Activated naive CD8-positive, alpha-beta T cell treated with anti-CD3 and anti-CD28 coated beads, Interleukin-2, amount 50 U/mL, for 24 hours (primary cell): ENCODE measurements at regions not wholly inside any gene's neighbourhood (a gene's known extent, or its start where the extent isn't known, plus 50 kb on each side); places are given as distances from the start of the nearest gene placed in this dataset.

Experiments
- ATAC-seq: fragments of 150-1000 bp; cut with Tn5 transposase; one replicate; pipeline ENCODE4 v1.10.0; 2021
- DNase-seq: peaks from one replicate; pipeline ENCODE4 v3.0.0; 2021
- H3K27ac Mint-ChIP-seq: one replicate; pipeline ENCODE4 v1.8.0; 2021; ENCODE audit warnings: mild to moderate bottlenecking, mixed read lengths
- H3K27me3 Mint-ChIP-seq: one replicate; pipeline ENCODE4 v1.8.0; 2021; ENCODE audit warnings: mixed read lengths
- H3K36me3 Mint-ChIP-seq: one replicate; pipeline ENCODE4 v1.8.0; 2021; ENCODE audit warnings: low read depth, mixed read lengths
- H3K4me1 Mint-ChIP-seq: one replicate; pipeline ENCODE4 v1.8.0; 2021; ENCODE audit warnings: mixed read lengths
- H3K4me3 Mint-ChIP-seq: one replicate; pipeline ENCODE4 v1.8.0; 2021; ENCODE audit warnings: mild to moderate bottlenecking, moderate library complexity, mixed read lengths
- H3K9me3 Mint-ChIP-seq: one replicate; pipeline ENCODE4 v1.8.0; 2021; ENCODE audit warnings: mixed read lengths

- DNase-seq (no peak), ATAC-seq (no peak)
- H3K27ac Mint-ChIP-seq = no peak overlapping the region
- no peak overlapping the region for H3K4me3 Mint-ChIP-seq
- peaks cover 70% of the 10 kb centered on the region for H3K27me3 Mint-ChIP-seq
- no peaks in the 10 kb centered on the region for H3K9me3 Mint-ChIP-seq
- no peaks in the 10 kb centered on the region for H3K4me1 Mint-ChIP-seq
- no peaks in the 10 kb centered on the region for H3K36me3 Mint-ChIP-seq
Measured at GRCh38 chr16:86287664-86288201, 222.6 kb upstream of the FOXF1 start.

- no peaks in the 10 kb centered on the region for H3K9me3 Mint-ChIP-seq
- H3K4me1 Mint-ChIP-seq = no peaks in the 10 kb centered on the region
- ATAC-seq (no peak), DNase-seq (no peak)
- H3K27me3 Mint-ChIP-seq = peaks cover 74% of the 10 kb centered on the region
- no peak overlapping the region for H3K4me3 Mint-ChIP-seq
- no peaks in the 10 kb centered on the region for H3K36me3 Mint-ChIP-seq
- no peak overlapping the region for H3K27ac Mint-ChIP-seq
Measured at GRCh38 chr16:86288716-86289294, 221.5 kb upstream of the FOXF1 start.

- ATAC-seq (no peak), DNase-seq (no peak)
- Mint-ChIP-seq H3K27ac (no peak overlapping the region), H3K36me3 (no peaks in the 10 kb centered on the region), H3K27me3 (peaks cover 76% of the 10 kb centered on the region), H3K4me3 (no peak overlapping the region), H3K9me3 (no peaks in the 10 kb centered on the region), H3K4me1 (no peaks in the 10 kb centered on the region)
Measured at GRCh38 chr16:86289304-86289703, 221.0 kb upstream of the FOXF1 start.

- Mint-ChIP-seq H3K4me3 (no peak overlapping the region), H3K9me3 (no peaks in the 10 kb centered on the region), H3K4me1 (no peaks in the 10 kb centered on the region), H3K27ac (no peak overlapping the region), H3K36me3 (no peaks in the 10 kb centered on the region), H3K27me3 (peaks cover 80% of the 10 kb centered on the region)
- no peak for DNase-seq
- ATAC-seq = no peak
Measured at GRCh38 chr16:86289907-86290306, 220.4 kb upstream of the FOXF1 start.

GRCh38 chr16:86291491-86291890, 218.8 kb upstream of the FOXF1 start:
- DNase-seq = no peak
- H3K4me3 Mint-ChIP-seq = no peak overlapping the region
- ATAC-seq = no peak
- peaks cover 76% of the 10 kb centered on the region for H3K27me3 Mint-ChIP-seq
- no peaks in the 10 kb centered on the region for H3K36me3 Mint-ChIP-seq
- no peak overlapping the region for H3K27ac Mint-ChIP-seq
- H3K4me1 Mint-ChIP-seq = no peaks in the 10 kb centered on the region
- no peaks in the 10 kb centered on the region for H3K9me3 Mint-ChIP-seq

- no peak overlapping the region for H3K27ac Mint-ChIP-seq
- no peak overlapping the region for H3K4me3 Mint-ChIP-seq
- peaks cover 79% of the 10 kb centered on the region for H3K27me3 Mint-ChIP-seq
- H3K9me3 Mint-ChIP-seq = no peaks in the 10 kb centered on the region
- no peak for ATAC-seq
- H3K4me1 Mint-ChIP-seq = no peaks in the 10 kb centered on the region
- DNase-seq = no peak
- no peaks in the 10 kb centered on the region for H3K36me3 Mint-ChIP-seq
Measured at GRCh38 chr16:86292171-86292775, 218.1 kb upstream of the FOXF1 start.

- Mint-ChIP-seq H3K27ac (no peak overlapping the region), H3K36me3 (no peaks in the 10 kb centered on the region), H3K27me3 (peaks cover 79% of the 10 kb centered on the region), H3K4me3 (no peak overlapping the region), H3K9me3 (no peaks in the 10 kb centered on the region), H3K4me1 (no peaks in the 10 kb centered on the region)
- ATAC-seq (no peak), DNase-seq (no peak)
Measured at GRCh38 chr16:86292942-86293341, 217.4 kb upstream of the FOXF1 start.

GRCh38 chr16:86293906-86294305, 216.4 kb upstream of the FOXF1 start:
- Mint-ChIP-seq H3K27ac (no peak overlapping the region), H3K4me3 (no peak overlapping the region), H3K36me3 (no peaks in the 10 kb centered on the region), H3K9me3 (no peaks in the 10 kb centered on the region), H3K27me3 (peaks cover 78% of the 10 kb centered on the region), H3K4me1 (no peaks in the 10 kb centered on the region)
- ATAC-seq (no peak), DNase-seq (no peak)

- H3K27me3 Mint-ChIP-seq = peaks cover 76% of the 10 kb centered on the region
- H3K36me3 Mint-ChIP-seq = no peaks in the 10 kb centered on the region
- no peaks in the 10 kb centered on the region for H3K9me3 Mint-ChIP-seq
- ATAC-seq = no peak
- no peak overlapping the region for H3K4me3 Mint-ChIP-seq
- DNase-seq = no peak
- H3K4me1 Mint-ChIP-seq = no peaks in the 10 kb centered on the region
- no peak overlapping the region for H3K27ac Mint-ChIP-seq
Measured at GRCh38 chr16:86294535-86295196, 215.7 kb upstream of the FOXF1 start.

- H3K4me1 Mint-ChIP-seq = peaks cover 2% of the 10 kb centered on the region
- H3K27me3 Mint-ChIP-seq = peaks cover 74% of the 10 kb centered on the region
- no peak overlapping the region for H3K27ac Mint-ChIP-seq
Measured at GRCh38 chr16:86296256-86296655, 214.1 kb upstream of the FOXF1 start.

GRCh38 chr16:86297391-86297790, 212.9 kb upstream of the FOXF1 start:
- H3K4me1 Mint-ChIP-seq = peaks cover 2% of the 10 kb centered on the region
- ATAC-seq (no peak), DNase-seq (no peak)
- H3K4me3 Mint-ChIP-seq = no peak overlapping the region
- H3K27me3 Mint-ChIP-seq = peaks cover 76% of the 10 kb centered on the region
- H3K9me3 Mint-ChIP-seq = no peaks in the 10 kb centered on the region
- no peak overlapping the region for H3K27ac Mint-ChIP-seq
- no peaks in the 10 kb centered on the region for H3K36me3 Mint-ChIP-seq

More at GRCh38 chr16:86296256-86296655, 214.1 kb upstream of the FOXF1 start:
- Mint-ChIP-seq H3K4me3 (no peak overlapping the region), H3K36me3 (no peaks in the 10 kb centered on the region), H3K9me3 (no peaks in the 10 kb centered on the region)
- DNase-seq (no peak), ATAC-seq (no peak)

GRCh38 chr16:86297866-86298757, 212.2 kb upstream of the FOXF1 start:
- Mint-ChIP-seq H3K36me3 (no peaks in the 10 kb centered on the region), H3K4me1 (peaks cover 2% of the 10 kb centered on the region), H3K4me3 (no peak overlapping the region), H3K27me3 (peaks cover 72% of the 10 kb centered on the region), H3K27ac (no peak overlapping the region), H3K9me3 (no peaks in the 10 kb centered on the region)
- DNase-seq (no peak), ATAC-seq (no peak)

GRCh38 chr16:86298758-86299134, 211.6 kb upstream of the FOXF1 start:
- no peak overlapping the region for H3K27ac Mint-ChIP-seq
- no peaks in the 10 kb centered on the region for H3K36me3 Mint-ChIP-seq
- no peak overlapping the region for H3K4me3 Mint-ChIP-seq
- no peaks in the 10 kb centered on the region for H3K9me3 Mint-ChIP-seq
- peaks cover 68% of the 10 kb centered on the region for H3K27me3 Mint-ChIP-seq
- ATAC-seq (no peak), DNase-seq (no peak)
- H3K4me1 Mint-ChIP-seq = peaks cover 2% of the 10 kb centered on the region

- Mint-ChIP-seq H3K9me3 (no peaks in the 10 kb centered on the region), H3K4me3 (no peak overlapping the region), H3K27ac (no peak overlapping the region), H3K27me3 (peaks cover 68% of the 10 kb centered on the region), H3K36me3 (no peaks in the 10 kb centered on the region), H3K4me1 (peaks cover 2% of the 10 kb centered on the region)
- no peak for DNase-seq
- no peak for ATAC-seq
Measured at GRCh38 chr16:86299882-86300610, 210.3 kb upstream of the FOXF1 start.
